ENCODE measurements at regions not wholly inside any gene's neighbourhood (a gene's known extent, or its start where the extent isn't known, plus 50 kb on each side); places are given as distances from the start of the nearest gene placed in this dataset.
"Not testable (repeated sequence)": the region's sequence is repeated elsewhere in the genome, so short reads cannot be mapped to it uniquely, and the experiment has no call there.

GRCh38 chr14:92250366-92250765, 72.6 kb upstream of the SLC24A4 start:
- TF ChIP-seq CTCF (IDR thresholded peaks at IDR 0.05; ENCODE audit: low read depth, low read length); EZH2phosphoT487 (IDR thresholded peaks at IDR 0.05; ENCODE audit: low read depth): not testable (repeated sequence)

All from OCI-LY3 (cell line).